ENCODE measurements at regions not wholly inside any gene's neighbourhood (a gene's known extent, or its start where the extent isn't known, plus 50 kb on each side); places are given as distances from the start of the nearest gene placed in this dataset.

DNA sequence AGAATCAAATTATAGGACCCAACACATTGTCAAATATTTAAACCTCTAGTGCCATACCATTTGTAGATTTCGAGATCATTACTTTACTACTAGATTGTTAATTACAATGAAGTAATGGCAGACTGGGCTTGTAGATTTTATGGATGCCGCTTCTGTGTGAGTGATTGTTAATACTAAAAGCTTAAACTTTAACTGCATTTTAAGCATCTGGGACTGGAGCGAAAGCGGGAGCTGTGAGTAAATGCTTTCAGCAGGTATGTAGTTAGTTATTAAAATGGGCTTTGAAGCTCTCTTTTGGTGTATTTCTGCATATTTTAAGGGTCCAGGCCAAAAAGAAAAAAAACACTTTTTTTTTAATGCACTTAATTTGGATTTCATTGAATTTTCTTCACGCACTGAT is 519.3 kb downstream of the MED13L start:
- DNase-seq, result no peak
- no peak overlapping the region for H3K4me3 Mint-ChIP-seq
- H3K27me3 Mint-ChIP-seq (ENCODE audit: low read depth in 3 of 3), result peaks cover 2 to 7% (median 2%) of the 10 kb centered on the region in 3 donors
- no peaks in the 10 kb centered on the region for H3K36me3 Mint-ChIP-seq
- H3K27ac Mint-ChIP-seq, result no peak overlapping the region
- no peaks in the 10 kb centered on the region for H3K4me1 Mint-ChIP-seq
- peaks cover 0 to 1% (median 0%) of the 10 kb centered on the region in 6 donors for H3K9me3 Mint-ChIP-seq

DNA sequence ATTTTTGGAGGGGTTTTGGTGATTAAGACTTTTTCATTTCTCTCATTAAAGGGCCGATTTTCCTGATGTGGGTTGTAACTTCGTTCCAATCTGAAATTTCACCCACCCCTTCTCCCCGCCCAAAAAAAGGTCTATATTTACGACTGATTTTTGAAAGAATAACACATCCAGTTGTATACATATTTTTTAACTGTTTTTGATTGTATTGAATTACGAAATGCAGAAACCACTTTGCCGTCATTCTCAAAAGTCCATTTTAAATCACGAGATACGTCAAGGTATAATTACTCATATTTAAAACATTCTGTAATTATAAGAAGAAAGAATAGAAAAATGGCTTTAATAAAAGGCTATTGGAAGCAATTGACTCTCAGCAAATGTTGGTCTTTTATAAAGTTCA is 520.7 kb downstream of the MED13L start:
- no peak for DNase-seq
- H3K9me3 Mint-ChIP-seq, result peaks cover 0 to 5% (median 0%) of the 10 kb centered on the region in 6 donors
- no peak overlapping the region for H3K27ac Mint-ChIP-seq
- H3K36me3 Mint-ChIP-seq, result no peaks in the 10 kb centered on the region
- H3K4me3 Mint-ChIP-seq, result no peak overlapping the region
- peaks cover 2 to 8% (median 2%) of the 10 kb centered on the region in 3 donors for H3K27me3 Mint-ChIP-seq (ENCODE audit: low read depth in 3 of 3)
- H3K4me1 Mint-ChIP-seq, result no peaks in the 10 kb centered on the region

DNA sequence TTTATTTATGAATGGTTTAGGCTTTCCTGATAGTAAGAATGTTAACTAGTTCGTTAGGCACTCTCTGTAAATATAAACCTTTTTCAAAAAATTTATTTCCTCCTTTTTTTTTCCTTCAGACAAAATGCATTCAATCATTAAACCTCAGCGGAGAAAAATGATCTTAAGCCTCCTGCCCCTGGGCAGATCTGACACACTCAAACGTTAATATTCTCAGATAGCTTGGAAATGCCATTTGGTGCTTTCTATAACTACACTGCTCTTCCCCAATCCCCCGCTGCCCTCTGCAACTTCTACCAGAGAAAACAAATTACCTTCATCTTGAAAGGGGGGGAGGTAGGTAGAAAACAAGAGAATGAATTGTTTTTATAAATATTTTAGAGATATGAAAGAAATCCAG is 521.2 kb downstream of the MED13L start:
- Mint-ChIP-seq H3K27me3 (ENCODE audit: low read depth in 3 of 3) (peaks cover 2 to 8% (median 2%) of the 10 kb centered on the region in 3 donors), H3K4me3 (no peak overlapping the region), H3K9me3 (peaks cover 0 to 5% (median 0%) of the 10 kb centered on the region in 6 donors), H3K27ac (no peak overlapping the region), H3K4me1 (no peaks in the 10 kb centered on the region), H3K36me3 (no peaks in the 10 kb centered on the region)
- DNase-seq, result no peak

DNA sequence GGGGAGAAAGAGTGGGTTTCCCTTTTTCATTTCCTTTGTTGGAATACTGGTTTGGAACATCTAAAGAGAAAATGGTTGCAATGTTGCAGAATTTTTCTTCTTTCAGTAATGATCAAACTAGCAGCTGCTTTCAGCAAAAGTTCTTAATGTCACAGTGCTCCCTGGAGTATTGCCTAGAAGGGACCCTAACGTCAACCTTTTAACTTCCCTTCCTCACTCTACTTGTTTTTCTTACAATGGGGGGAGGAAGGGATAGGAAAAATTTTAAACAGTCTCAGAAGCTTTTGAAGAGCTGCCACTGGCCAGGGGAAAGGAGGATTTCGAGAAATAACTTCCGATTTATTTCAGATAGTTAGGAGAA is 521.8 kb downstream of the MED13L start:
- H3K27me3 Mint-ChIP-seq (ENCODE audit: low read depth in 3 of 3), result peaks cover 2 to 8% (median 2%) of the 10 kb centered on the region in 3 donors
- no peaks in the 10 kb centered on the region for H3K4me1 Mint-ChIP-seq
- no peak overlapping the region for H3K27ac Mint-ChIP-seq
- H3K9me3 Mint-ChIP-seq, result peaks cover 0 to 5% (median 0%) of the 10 kb centered on the region in 6 donors
- H3K36me3 Mint-ChIP-seq, result no peaks in the 10 kb centered on the region
- H3K4me3 Mint-ChIP-seq, result no peak overlapping the region
- no peak for DNase-seq

DNA sequence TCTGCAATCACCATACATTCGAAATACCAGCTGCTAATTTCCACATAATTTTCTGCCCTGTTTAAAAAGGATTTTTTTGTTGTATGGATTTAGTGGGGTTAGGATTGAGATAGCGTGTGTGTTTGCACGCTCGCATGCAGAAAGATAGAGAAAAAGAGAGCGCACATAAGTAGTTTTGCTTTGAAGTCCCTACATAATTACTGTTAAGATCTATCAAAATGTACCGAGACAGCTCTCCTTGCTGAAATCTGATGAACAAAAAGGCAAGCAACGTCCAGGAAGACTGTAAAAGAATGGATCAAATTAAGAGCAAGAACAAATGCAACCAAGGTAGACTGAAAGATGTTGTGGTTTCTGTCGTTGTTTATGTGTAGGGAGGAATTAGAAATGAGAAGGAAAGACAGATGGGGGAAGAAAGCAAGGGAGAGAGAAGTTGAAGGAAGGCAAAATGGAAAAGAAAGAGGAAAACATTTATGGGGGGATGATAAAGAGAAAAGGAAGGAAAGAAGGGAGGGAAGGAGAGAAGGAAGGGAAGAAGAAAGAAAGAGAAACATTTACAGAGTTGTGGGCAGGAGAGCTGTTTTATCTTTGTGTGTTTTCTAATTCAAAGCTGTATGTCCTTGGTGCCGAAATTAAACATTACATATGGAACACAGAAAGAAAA is 522.3 kb downstream of the MED13L start:
- H3K27ac Mint-ChIP-seq, result no peak overlapping the region

DNA sequence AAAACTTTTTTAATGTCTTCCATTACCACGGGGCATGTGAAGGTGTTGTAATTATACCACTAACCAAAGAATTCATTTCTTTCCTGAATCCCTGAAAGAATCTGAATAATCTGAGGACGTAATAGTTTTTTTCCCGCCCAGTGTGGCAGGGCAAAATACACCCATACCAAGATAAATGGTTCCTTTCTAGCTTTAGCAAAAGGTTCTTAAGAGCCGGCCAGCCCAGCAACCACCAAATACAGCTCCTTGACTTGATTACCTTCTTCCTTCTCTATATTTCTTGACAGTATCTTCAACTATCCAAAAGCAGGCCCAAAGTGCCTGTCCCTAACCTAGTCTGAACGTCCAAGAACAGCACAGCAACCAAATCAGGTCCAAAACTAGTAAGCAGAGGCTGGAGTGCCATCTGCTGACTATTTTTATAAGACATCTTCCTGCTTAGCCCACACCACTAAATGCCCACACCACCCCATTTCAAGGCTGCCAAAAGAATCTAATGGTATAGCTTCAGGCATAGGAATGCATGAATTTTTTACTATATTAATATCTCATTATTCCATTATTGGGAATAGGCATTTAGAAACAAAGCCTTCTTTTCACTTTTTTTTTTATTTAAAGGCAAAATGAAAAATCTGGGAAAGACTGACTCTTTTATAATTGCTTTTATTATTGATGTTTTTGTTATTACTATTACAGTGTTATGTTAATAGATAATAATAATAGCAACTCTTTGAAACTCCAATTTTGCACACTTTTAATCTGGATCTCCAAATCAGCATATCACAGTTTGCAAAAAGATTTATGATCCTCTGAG is 524.4 kb downstream of the MED13L start:
- no peaks in the 10 kb centered on the region for H3K36me3 Mint-ChIP-seq
- H3K27me3 Mint-ChIP-seq (ENCODE audit: low read depth in 3 of 3), result peaks cover 2 to 8% (median 4%) of the 10 kb centered on the region in 3 donors
- H3K9me3 Mint-ChIP-seq, result peaks cover 0 to 5% (median 0%) of the 10 kb centered on the region in 6 donors
- H3K4me1 Mint-ChIP-seq, result no peaks in the 10 kb centered on the region
- H3K27ac Mint-ChIP-seq, result no peak overlapping the region
- no peak overlapping the region for H3K4me3 Mint-ChIP-seq
- no peak for DNase-seq

More for the DNA sequence above, 522.3 kb downstream of the MED13L start:
- DNase-seq, result no peak
- H3K4me1 Mint-ChIP-seq, result no peaks in the 10 kb centered on the region
- H3K27me3 Mint-ChIP-seq (ENCODE audit: low read depth in 3 of 3), result peaks cover 2 to 8% (median 4%) of the 10 kb centered on the region in 3 donors
- H3K4me3 Mint-ChIP-seq, result no peak overlapping the region
- H3K9me3 Mint-ChIP-seq, result peaks cover 0 to 5% (median 0%) of the 10 kb centered on the region in 6 donors
- no peaks in the 10 kb centered on the region for H3K36me3 Mint-ChIP-seq

DNA sequence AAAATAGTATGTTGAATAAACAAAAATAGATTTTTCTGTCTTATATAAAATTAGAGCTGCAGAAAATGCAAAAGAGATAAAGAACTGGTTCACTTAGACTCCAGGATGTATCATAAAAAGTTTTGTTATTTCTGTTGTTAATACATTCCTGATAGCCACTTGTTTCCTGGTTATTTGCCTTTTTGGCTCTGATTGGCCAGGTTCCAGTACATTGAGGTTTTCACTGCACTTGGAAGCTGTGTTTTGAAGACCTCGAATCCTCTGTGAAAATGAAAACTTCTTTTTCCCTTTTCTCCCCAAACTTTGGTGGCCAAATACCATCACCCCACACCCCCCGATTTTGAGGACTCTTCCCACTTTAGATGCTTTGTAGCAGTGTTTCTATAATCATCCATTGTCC is 525.3 kb downstream of the MED13L start:
- Mint-ChIP-seq H3K4me3 (no peak overlapping the region), H3K9me3 (peaks cover 0 to 5% (median 0%) of the 10 kb centered on the region in 6 donors), H3K4me1 (no peaks in the 10 kb centered on the region), H3K27ac (no peak overlapping the region), H3K27me3 (ENCODE audit: low read depth in 3 of 3) (peaks cover 2 to 6% (median 2%) of the 10 kb centered on the region in 3 donors), H3K36me3 (no peaks in the 10 kb centered on the region)
- no peak for DNase-seq

DNA sequence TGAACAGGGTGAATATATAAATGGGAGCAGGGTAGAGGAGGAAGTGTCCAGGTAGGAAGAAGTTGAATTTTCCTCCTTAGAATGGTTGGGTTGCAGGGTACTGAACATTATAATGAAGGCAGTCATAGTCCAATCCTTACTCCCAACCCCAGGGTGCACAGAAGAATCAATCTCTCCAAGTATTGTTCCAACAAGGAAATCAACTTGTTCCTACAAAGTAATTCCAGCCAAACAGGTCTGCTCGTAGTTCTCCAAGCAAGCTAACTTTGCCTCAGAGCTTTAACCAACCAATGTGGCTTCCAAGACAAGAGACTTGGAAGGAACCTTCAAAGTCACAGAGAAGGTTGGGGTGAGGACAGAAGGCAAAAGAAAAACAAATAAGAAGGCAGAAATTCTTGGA is 527.2 kb downstream of the MED13L start:
- Mint-ChIP-seq H3K4me1 (no peaks in the 10 kb centered on the region), H3K36me3 (no peaks in the 10 kb centered on the region), H3K4me3 (no peak overlapping the region), H3K27me3 (ENCODE audit: low read depth in 3 of 3) (peaks cover 1 to 6% (median 2%) of the 10 kb centered on the region in 3 donors), H3K27ac (no peak overlapping the region), H3K9me3 (peaks cover 0 to 5% (median 0%) of the 10 kb centered on the region in 6 donors)
- no peak for DNase-seq

DNA sequence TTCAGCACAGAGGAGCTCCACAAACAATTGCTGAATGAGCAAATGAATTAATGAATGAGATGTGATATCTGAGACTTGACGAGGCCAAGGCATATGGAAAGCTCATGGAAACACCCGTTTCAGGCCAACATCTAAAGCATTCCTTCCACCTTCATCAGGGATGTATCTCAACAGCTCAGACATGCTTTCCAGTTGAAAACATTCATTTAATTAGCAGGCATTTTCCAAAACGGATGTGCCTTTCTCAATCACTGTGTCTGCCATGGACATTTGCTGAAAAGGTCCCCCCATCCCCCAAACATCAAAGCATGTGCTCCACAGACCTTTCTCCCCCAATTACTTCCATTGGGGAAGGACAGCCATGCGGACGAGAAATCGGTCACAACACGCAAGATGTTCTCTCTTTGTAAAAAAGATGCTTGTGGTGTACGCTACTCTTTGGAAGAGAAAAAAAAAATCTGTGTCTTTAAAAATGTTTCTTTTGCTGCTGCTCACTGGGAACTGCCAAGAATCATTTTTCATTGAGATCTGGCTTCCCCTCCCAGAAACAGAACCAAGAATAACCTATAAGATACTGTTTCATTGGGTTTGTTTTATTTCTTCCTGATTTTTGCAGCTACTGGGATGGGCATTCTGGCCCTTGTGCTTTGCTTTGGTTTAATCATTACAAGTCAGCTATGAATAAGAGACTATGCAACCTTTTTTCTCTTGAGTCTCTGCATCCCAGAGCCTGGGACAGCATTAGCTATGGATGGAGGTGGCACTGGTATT is 528.2 kb downstream of the MED13L start:
- H3K36me3 Mint-ChIP-seq, result no peaks in the 10 kb centered on the region
- H3K9me3 Mint-ChIP-seq, result peaks cover 0 to 4% (median 0%) of the 10 kb centered on the region in 6 donors
- no peak overlapping the region for H3K27ac Mint-ChIP-seq
- peaks cover 0 to 4% (median 2%) of the 10 kb centered on the region in 3 donors for H3K27me3 Mint-ChIP-seq (ENCODE audit: low read depth in 3 of 3)
- no peaks in the 10 kb centered on the region for H3K4me1 Mint-ChIP-seq
- H3K4me3 Mint-ChIP-seq, result no peak overlapping the region
- DNase-seq, result no peak

DNA sequence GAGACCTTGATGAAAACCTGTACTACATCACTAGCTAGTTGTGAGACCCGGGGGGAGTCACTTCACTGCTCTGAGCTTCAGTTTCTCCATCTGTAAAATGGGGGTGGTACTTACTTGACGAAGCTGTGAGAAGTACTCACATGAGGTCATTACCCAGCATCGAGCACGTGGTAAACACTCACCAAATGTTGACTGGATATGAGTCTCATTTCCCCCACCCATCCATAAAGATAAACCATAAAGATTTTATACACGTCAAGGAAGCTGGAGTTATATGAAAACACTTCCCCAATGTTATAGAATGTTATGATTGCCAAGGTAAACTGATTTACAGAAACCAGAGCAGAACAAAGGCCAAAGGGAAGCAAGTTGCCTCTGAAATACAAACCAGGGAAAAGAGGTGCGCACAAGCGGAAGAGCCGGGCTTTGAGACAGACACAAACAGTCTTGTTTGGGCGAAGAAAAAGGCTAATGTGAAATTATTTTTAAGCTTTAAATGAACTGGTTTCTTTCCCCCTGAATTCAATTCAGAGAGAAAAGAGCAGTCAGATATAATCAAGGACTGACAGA is 536.8 kb downstream of the MED13L start:
- Mint-ChIP-seq H3K27me3 (ENCODE audit: low read depth in 3 of 3) (peaks cover 0 to 2% (median 0%) of the 10 kb centered on the region in 3 donors), H3K9me3 (peaks cover 0 to 5% (median 0%) of the 10 kb centered on the region in 6 donors), H3K27ac (no peak overlapping the region), H3K4me3 (no peak overlapping the region), H3K36me3 (no peaks in the 10 kb centered on the region), H3K4me1 (no peaks in the 10 kb centered on the region)
- DNase-seq, result no peak

DNA sequence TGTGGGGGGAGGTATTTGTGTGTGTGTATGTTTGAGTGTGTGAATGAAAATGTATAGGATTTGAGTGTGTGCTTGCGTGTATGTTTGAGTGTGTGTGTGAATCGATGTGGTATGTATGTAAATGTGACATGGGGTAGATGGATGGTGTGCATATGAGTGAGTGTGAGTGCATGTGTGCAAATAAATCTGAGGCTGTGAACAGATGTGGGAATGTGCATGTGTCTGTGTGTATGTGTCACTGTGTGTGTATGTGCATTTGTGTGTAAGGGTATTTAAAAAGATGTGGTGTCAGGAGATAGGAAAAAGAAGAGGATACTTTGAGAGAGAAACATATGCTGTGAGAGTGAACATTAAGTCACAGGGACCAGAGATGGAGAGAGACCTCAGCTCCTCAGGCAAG is 539.6 kb downstream of the MED13L start:
- Mint-ChIP-seq H3K4me1 (no peaks in the 10 kb centered on the region), H3K27me3 (ENCODE audit: low read depth in 3 of 3) (peaks cover 0 to 2% (median 0%) of the 10 kb centered on the region in 3 donors), H3K9me3 (peaks cover 0 to 2% (median 0%) of the 10 kb centered on the region in 6 donors), H3K36me3 (no peaks in the 10 kb centered on the region), H3K4me3 (no peak overlapping the region), H3K27ac (no peak overlapping the region)
- DNase-seq, result no peak

DNA sequence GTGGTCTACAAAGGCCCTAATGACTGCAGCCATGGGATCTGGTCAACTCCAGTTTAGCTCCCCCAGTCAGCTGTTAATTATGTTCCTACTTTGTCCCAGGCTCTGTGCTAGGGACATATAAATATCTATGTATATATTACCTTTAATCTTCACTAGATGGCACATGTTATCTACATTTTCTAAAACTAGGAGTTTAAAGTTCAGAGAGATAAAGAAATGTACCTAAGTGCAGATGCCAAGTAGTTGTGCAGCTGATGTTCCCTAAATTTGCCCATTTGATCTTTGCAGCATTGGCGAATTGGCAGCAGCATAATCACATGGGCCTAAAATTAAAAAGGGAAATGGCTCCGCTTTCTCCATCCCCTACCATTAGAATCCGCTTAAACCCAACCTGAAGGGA is 541.1 kb downstream of the MED13L start:
- no peaks in the 10 kb centered on the region for H3K36me3 Mint-ChIP-seq
- H3K4me1 Mint-ChIP-seq, result no peaks in the 10 kb centered on the region
- H3K27me3 Mint-ChIP-seq (ENCODE audit: low read depth in 3 of 3), result no peaks in the 10 kb centered on the region
- H3K4me3 Mint-ChIP-seq, result no peak overlapping the region
- peaks cover 0 to under 1% (median 0%) of the 10 kb centered on the region in 6 donors for H3K9me3 Mint-ChIP-seq
- H3K27ac Mint-ChIP-seq, result no peak overlapping the region
- DNase-seq, result no peak

DNA sequence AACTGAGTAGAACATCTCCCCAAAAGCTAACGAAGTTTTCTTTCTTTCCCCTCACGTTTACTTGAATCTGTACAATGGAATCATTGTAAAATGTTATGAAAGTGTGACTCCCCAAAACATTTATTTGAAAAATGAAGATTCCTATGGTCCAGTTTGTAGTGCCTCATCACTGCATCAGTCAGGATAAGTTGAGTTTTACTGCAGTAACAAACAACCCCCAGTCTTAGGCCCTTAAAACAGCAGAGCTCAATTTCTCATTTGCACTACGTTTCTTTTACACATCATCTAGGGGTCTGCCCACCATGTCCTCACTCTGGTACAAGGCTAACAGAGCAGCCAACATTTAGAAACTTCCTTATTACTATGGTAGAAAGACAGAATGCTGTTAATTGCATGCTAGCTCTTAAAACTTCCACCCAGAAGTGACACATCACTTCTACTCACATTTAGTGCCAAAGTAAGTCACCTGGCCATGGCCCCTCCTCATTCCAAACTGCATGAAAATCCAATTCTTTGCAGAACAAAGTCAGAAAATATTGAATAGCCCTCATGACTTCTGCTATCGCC is 546.4 kb downstream of the MED13L start:
- DNase-seq, result no peak
- H3K36me3 Mint-ChIP-seq, result peaks cover 0 to 3% (median 0%) of the 10 kb centered on the region in 3 donors
- H3K4me3 Mint-ChIP-seq, result no peak overlapping the region
- H3K27ac Mint-ChIP-seq, result no peak overlapping the region
- H3K9me3 Mint-ChIP-seq, result peaks cover 0 to 6% (median under 1%) of the 10 kb centered on the region in 6 donors
- peaks cover 2 to 5% (median 3%) of the 10 kb centered on the region in 3 donors for H3K27me3 Mint-ChIP-seq (ENCODE audit: low read depth in 3 of 3)
- H3K4me1 Mint-ChIP-seq, result no peaks in the 10 kb centered on the region
